Glomerular endothelial cell (primary cell): ENCODE measurements at regions not wholly inside any gene's neighbourhood (a gene's known extent, or its start where the extent isn't known, plus 50 kb on each side); places are given as distances from the start of the nearest gene placed in this dataset.

Experiments used
- DNase-seq: peaks from one replicate; pipeline ENCODE4 v3.0.0-alpha.2; 2011; ENCODE audit warnings: low read depth, low spot score; ENCODE audit errors: extremely low read depth

GRCh38 chr1:30036229-30036547 lies 687.2 kb downstream of the MATN1 start:
- no peak for DNase-seq

- DNase-seq, result no peak
Observed at GRCh38 chr1:30035522-30036228, 687.7 kb downstream of the MATN1 start.

GRCh38 chr1:30034627-30035521 lies 688.5 kb downstream of the MATN1 start:
- no peak for DNase-seq

GRCh38 chr1:30034105-30034626 lies 689.2 kb downstream of the MATN1 start:
- DNase-seq, result no peak

- DNase-seq, result no peak
Observed at GRCh38 chr1:30033256-30034104, 689.9 kb downstream of the MATN1 start.

- no peak for DNase-seq
Observed at GRCh38 chr1:30032302-30032701, 691.1 kb downstream of the MATN1 start.

GRCh38 chr1:30029677-30030076 lies 693.7 kb downstream of the MATN1 start:
- DNase-seq, result no peak

GRCh38 chr1:30028939-30029338 lies 694.4 kb downstream of the MATN1 start:
- no peak for DNase-seq

GRCh38 chr1:30028283-30028682 lies 695.1 kb downstream of the MATN1 start:
- DNase-seq, result no peak

GRCh38 chr1:30027247-30027646 lies 696.1 kb downstream of the MATN1 start:
- no peak for DNase-seq

- no peak for DNase-seq
Observed at GRCh38 chr1:30024411-30025195, 698.8 kb downstream of the MATN1 start.

GRCh38 chr1:30023339-30024022 lies 699.9 kb downstream of the MATN1 start:
- no peak for DNase-seq

GRCh38 chr1:30014031-30014430 lies 709.4 kb downstream of the MATN1 start:
- DNase-seq, result no peak

GRCh38 chr1:30012455-30013440 lies 710.6 kb downstream of the MATN1 start:
- DNase-seq, result no peak

GRCh38 chr1:30011970-30012369 lies 711.4 kb downstream of the MATN1 start:
- no peak for DNase-seq

GRCh38 chr1:30010506-30011106 lies 712.8 kb downstream of the MATN1 start:
- no peak for DNase-seq

- no peak for DNase-seq
Observed at GRCh38 chr1:30009720-30010119, 713.7 kb downstream of the MATN1 start.

GRCh38 chr1:30008998-30009657 lies 714.3 kb downstream of the MATN1 start:
- no peak for DNase-seq
